ENCODE measurements at regions not wholly inside any gene's neighbourhood (a gene's known extent, or its start where the extent isn't known, plus 50 kb on each side); places are given as distances from the start of the nearest gene placed in this dataset.

DNA sequence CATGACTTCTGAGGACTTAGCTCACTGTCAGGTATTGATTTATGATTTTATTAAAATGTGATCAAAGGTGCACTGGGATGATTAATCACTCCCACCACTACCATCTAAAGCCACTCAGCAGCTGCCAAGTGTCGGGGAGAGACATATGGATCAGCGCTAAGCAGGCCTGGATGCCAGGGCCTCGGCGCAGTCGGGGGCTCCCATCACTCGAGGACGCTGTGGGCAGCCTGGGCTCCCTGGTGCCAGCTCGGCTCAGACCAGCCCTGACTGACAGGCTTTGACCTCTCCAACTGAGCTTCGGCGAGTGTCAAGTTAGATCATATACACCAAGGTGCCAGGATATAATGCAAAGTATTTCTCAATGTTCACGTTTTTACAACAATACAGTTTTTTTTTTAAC lies 267.7 kb downstream of the ACTR3B start:
- Histone ChIP-seq H3K36me3 (replicated peaks in 1 of 2; ENCODE audit: control insufficient read depth in 1 of 2, insufficient read depth in 2 of 2, low read length in 2 of 2) (no peaks in the 10 kb centered on the region), H3K4me2 (replicated peaks; ENCODE audit: extremely low read depth, low read length, poor library complexity, severe bottlenecking) (no peak overlapping the region), H3K79me2 (ENCODE audit: insufficient read depth, low read length) (no peaks in the 10 kb centered on the region), H3K9ac (ENCODE audit: insufficient read depth, low read length, poor library complexity, severe bottlenecking) (no peak overlapping the region), H3K4me3 (replicated peaks in 1 of 3; ENCODE audit: low read depth in 2 of 3, low read length in 3 of 3) (no peak overlapping the region), H3K9me3 (replicated peaks in 1 of 2; ENCODE audit: control insufficient read depth in 1 of 2, insufficient read depth in 1 of 2, low read length in 2 of 2) (no peaks in the 10 kb centered on the region), H4K20me1 (ENCODE audit: insufficient read depth, low read length) (no peaks in the 10 kb centered on the region), H3K27me3 (ENCODE audit: control insufficient read depth in 2 of 2, insufficient read depth in 2 of 2, low read length in 2 of 2) (no peaks in the 10 kb centered on the region), H2AFZ (ENCODE audit: insufficient read depth, low read depth, low read length, poor library complexity, severe bottlenecking) (no peak overlapping the region), H3K27ac (ENCODE audit: low read depth in 1 of 2, low read length in 2 of 2) (no peak overlapping the region), H3K4me1 (ENCODE audit: control insufficient read depth in 1 of 2, insufficient read depth in 2 of 2, low read length in 2 of 2) (no peaks in the 10 kb centered on the region)
- WGBS (ENCODE audit: insufficient coverage), result 96% methylated on average over 10 of the region's 11 CpGs
- intact Hi-C loops (cut with micrococcal nuclease), result no loop called here
- Mint-ChIP-seq H3K27ac (peak overlapping the region in 1 of 7 donors; percentile 30), H3K4me1 (no peaks in the 10 kb centered on the region), H3K27me3 (ENCODE audit: low read depth in 3 of 3) (peaks cover 0 to 2% (median under 1%) of the 10 kb centered on the region in 3 donors), H3K36me3 (no peaks in the 10 kb centered on the region), H3K9me3 (peaks cover 2 to 7% (median 6%) of the 10 kb centered on the region in 7 donors), H3K4me3 (no peak overlapping the region)
- TF ChIP-seq, protein P1, sequence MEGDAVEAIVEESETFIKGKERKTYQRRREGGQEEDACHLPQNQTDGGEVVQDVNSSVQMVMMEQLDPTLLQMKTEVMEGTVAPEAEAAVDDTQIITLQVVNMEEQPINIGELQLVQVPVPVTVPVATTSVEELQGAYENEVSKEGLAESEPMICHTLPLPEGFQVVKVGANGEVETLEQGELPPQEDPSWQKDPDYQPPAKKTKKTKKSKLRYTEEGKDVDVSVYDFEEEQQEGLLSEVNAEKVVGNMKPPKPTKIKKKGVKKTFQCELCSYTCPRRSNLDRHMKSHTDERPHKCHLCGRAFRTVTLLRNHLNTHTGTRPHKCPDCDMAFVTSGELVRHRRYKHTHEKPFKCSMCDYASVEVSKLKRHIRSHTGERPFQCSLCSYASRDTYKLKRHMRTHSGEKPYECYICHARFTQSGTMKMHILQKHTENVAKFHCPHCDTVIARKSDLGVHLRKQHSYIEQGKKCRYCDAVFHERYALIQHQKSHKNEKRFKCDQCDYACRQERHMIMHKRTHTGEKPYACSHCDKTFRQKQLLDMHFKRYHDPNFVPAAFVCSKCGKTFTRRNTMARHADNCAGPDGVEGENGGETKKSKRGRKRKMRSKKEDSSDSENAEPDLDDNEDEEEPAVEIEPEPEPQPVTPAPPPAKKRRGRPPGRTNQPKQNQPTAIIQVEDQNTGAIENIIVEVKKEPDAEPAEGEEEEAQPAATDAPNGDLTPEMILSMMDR (IDR thresholded peaks at IDR 0.05), result no peak
- no peak for DNase-seq

DNA sequence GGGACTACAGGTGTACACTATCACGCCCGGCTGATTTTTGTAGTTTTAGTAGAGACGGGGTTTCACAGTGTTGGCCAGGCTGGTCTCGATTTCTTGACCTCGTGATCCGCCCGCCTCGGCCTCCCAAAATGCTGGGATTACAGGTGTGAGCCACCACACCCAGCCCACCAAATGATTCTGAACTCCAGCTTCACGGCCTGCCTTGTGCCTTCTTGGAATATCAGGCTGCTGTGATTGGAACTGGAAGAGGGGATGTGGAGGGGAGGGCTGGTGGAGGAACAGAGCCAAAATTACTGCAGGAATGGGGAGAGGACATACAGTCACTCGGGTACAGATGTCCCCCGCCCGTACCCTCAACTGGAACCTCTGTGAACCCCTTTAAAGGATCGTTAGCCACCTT lies 268.4 kb downstream of the ACTR3B start:
- no peak overlapping the region for H3K4me2 ChIP-seq (replicated peaks; ENCODE audit: extremely low read depth, low read length, poor library complexity, severe bottlenecking)
- TF ChIP-seq, protein P1 (IDR thresholded peaks at IDR 0.05), result no peak
- intact Hi-C loops (cut with micrococcal nuclease), result no loop called here
- WGBS (ENCODE audit: insufficient coverage), result 97% methylated on average over 4 of the region's 13 CpGs
- no peaks in the 10 kb centered on the region for H3K27me3 ChIP-seq (ENCODE audit: control insufficient read depth in 2 of 2, insufficient read depth in 2 of 2, low read length in 2 of 2)
- Mint-ChIP-seq H3K4me3 (no peak overlapping the region), H3K4me1 (no peaks in the 10 kb centered on the region), H3K27me3 (ENCODE audit: low read depth in 3 of 3) (peaks cover 0 to 2% (median 0%) of the 10 kb centered on the region in 3 donors), H3K27ac (no peak overlapping the region), H3K36me3 (no peaks in the 10 kb centered on the region), H3K9me3 (peaks cover 2 to 6% (median 4%) of the 10 kb centered on the region in 7 donors)
- no peaks in the 10 kb centered on the region for H3K36me3 ChIP-seq (replicated peaks in 1 of 2; ENCODE audit: control insufficient read depth in 1 of 2, insufficient read depth in 2 of 2, low read length in 2 of 2)
- H3K79me2 ChIP-seq (ENCODE audit: insufficient read depth, low read length), result no peaks in the 10 kb centered on the region
- no peaks in the 10 kb centered on the region for H3K4me1 ChIP-seq (ENCODE audit: control insufficient read depth in 1 of 2, insufficient read depth in 2 of 2, low read length in 2 of 2)
- DNase-seq, result no peak
- no peak overlapping the region for H3K9ac ChIP-seq (ENCODE audit: insufficient read depth, low read length, poor library complexity, severe bottlenecking)
- H3K27ac ChIP-seq (ENCODE audit: low read depth in 1 of 2, low read length in 2 of 2), result no peak overlapping the region
- no peak overlapping the region for H2AFZ ChIP-seq (ENCODE audit: insufficient read depth, low read depth, low read length, poor library complexity, severe bottlenecking)
- H4K20me1 ChIP-seq (ENCODE audit: insufficient read depth, low read length), result no peaks in the 10 kb centered on the region
- no peaks in the 10 kb centered on the region for H3K9me3 ChIP-seq (replicated peaks in 1 of 2; ENCODE audit: control insufficient read depth in 1 of 2, insufficient read depth in 1 of 2, low read length in 2 of 2)
- H3K4me3 ChIP-seq (replicated peaks in 1 of 3; ENCODE audit: low read depth in 2 of 3, low read length in 3 of 3), result no peak overlapping the region

Measured in CD14-positive monocyte (primary cell).